WERI-Rb-1 (cell line): ENCODE measurements at regions not wholly inside any gene's neighbourhood (a gene's known extent, or its start where the extent isn't known, plus 50 kb on each side); places are given as distances from the start of the nearest gene placed in this dataset.

Experiments used
- DNase-seq: peaks from one replicate; pipeline ENCODE4 v3.0.0-alpha.2; 2020
- H3K27ac ChIP-seq: fragments of 250-450 bp; sonication (Bioruptor Pico); 2 replicates; pipeline ENCODE4 v1.5.1; 2020; ENCODE audit warnings: mild to moderate bottlenecking, moderate library complexity
- H3K27me3 ChIP-seq: fragments of 250-450 bp; sonication (Bioruptor Pico); 2 replicates; pipeline ENCODE4 v1.5.1; 2021; ENCODE audit warnings: mild to moderate bottlenecking, low read depth, moderate library complexity; ENCODE audit not compliant: insufficient read depth, severe bottlenecking
- H3K36me3 ChIP-seq: fragments of 250-450 bp; sonication (Bioruptor Pico); 2 replicates; pipeline ENCODE4 v1.5.1; 2020; ENCODE audit warnings: mild to moderate bottlenecking, moderate library complexity
- H3K4me3 ChIP-seq: 2 replicates; pipeline ENCODE4 v1.5.1; 2011; ENCODE audit warnings: low read depth, mild to moderate bottlenecking, control low read depth, low read length
- H3K9me3 ChIP-seq: fragments of 250-450 bp; sonication (Bioruptor Pico); 2 replicates; pipeline ENCODE4 v1.5.1; 2021; ENCODE audit warnings: mild to moderate bottlenecking, moderate library complexity; ENCODE audit not compliant: severe bottlenecking
- CTCF ChIP-seq: IDR thresholded peaks from 2 replicates; pipeline ENCODE4 v1.5.1; 2011; ENCODE audit warnings: low read depth, mild to moderate bottlenecking, control low read depth, inconsistent platforms, low read length

GRCh38 chr3:159739166-159739565 lies 249.5 kb upstream of the IL12A start:
- H3K27ac ChIP-seq = no peak overlapping the region
- TF ChIP-seq CTCF = no peak
- no peaks in the 10 kb centered on the region for H3K27me3 ChIP-seq
- no peak overlapping the region for H3K4me3 ChIP-seq
- H3K36me3 ChIP-seq = no peaks in the 10 kb centered on the region
- H3K9me3 ChIP-seq = no peaks in the 10 kb centered on the region
- DNase-seq = no peak

GRCh38 chr3:159739969-159740368 lies 248.7 kb upstream of the IL12A start:
- no peaks in the 10 kb centered on the region for H3K36me3 ChIP-seq

GRCh38 chr3:159741281-159741680 lies 247.4 kb upstream of the IL12A start:
- no peak overlapping the region for H3K4me3 ChIP-seq
- no peaks in the 10 kb centered on the region for H3K27me3 ChIP-seq
- H3K27ac ChIP-seq = no peak overlapping the region
- H3K9me3 ChIP-seq = no peaks in the 10 kb centered on the region
- DNase-seq = no peak
- no peak for TF ChIP-seq CTCF
- no peaks in the 10 kb centered on the region for H3K36me3 ChIP-seq

More at GRCh38 chr3:159739969-159740368, 248.7 kb upstream of the IL12A start:
- H3K27me3 ChIP-seq = no peaks in the 10 kb centered on the region
- H3K4me3 ChIP-seq = no peak overlapping the region
- TF ChIP-seq CTCF = no peak
- no peaks in the 10 kb centered on the region for H3K9me3 ChIP-seq
- no peak overlapping the region for H3K27ac ChIP-seq
- no peak for DNase-seq

GRCh38 chr3:159748425-159748824 lies 240.2 kb upstream of the IL12A start:
- Histone ChIP-seq H3K27ac (no peak overlapping the region), H3K27me3 (no peaks in the 10 kb centered on the region), H3K36me3 (no peaks in the 10 kb centered on the region), H3K4me3 (no peak overlapping the region), H3K9me3 (no peaks in the 10 kb centered on the region)
- no peak for TF ChIP-seq CTCF
- no peak for DNase-seq

GRCh38 chr3:159749406-159749805 lies 239.2 kb upstream of the IL12A start:
- H3K27me3 ChIP-seq = no peaks in the 10 kb centered on the region
- no peak overlapping the region for H3K27ac ChIP-seq
- no peak overlapping the region for H3K4me3 ChIP-seq
- no peaks in the 10 kb centered on the region for H3K36me3 ChIP-seq
- DNase-seq = no peak
- no peaks in the 10 kb centered on the region for H3K9me3 ChIP-seq
- TF ChIP-seq CTCF = no peak

GRCh38 chr3:159751146-159751545 lies 237.5 kb upstream of the IL12A start:
- TF ChIP-seq CTCF = no peak
- Histone ChIP-seq H3K27me3 (no peaks in the 10 kb centered on the region), H3K9me3 (peaks cover 5% of the 10 kb centered on the region), H3K4me3 (no peak overlapping the region), H3K27ac (no peak overlapping the region), H3K36me3 (no peaks in the 10 kb centered on the region)
- no peak for DNase-seq
